HepG2 (cell line): ENCODE measurements at regions not wholly inside any gene's neighbourhood (a gene's known extent, or its start where the extent isn't known, plus 50 kb on each side); places are given as distances from the start of the nearest gene placed in this dataset.

Experiments
- ATAC-seq: fragments of 200-7000 bp; cut with Tn5 transposase; 3 replicates; pipeline ENCODE4 v1.9.1; 2020; ENCODE audit warnings: mild to moderate bottlenecking, moderate library complexity
- BruUV-seq: library from RNA; stranded (reverse); fragments of 400-500 nt; replicated peaks from 2 replicates; lab custom pipeline; 2021; lab: Mats Ljungman, UMichigan
- CTCF ChIA-PET: fragments of 300-600 bp; formaldehyde crosslinking; extraction: SDS; loops from one replicate; lab custom pipeline; 2021; ENCODE audit warnings: low total read pairs, inconsistent platforms, low intra/inter-chr PET ratio; lab: Yijun Ruan, JAX
- POLR2A ChIA-PET: fragments of 350-600 bp; sonication (Branson Sonifier 250); formaldehyde crosslinking; loops from one replicate; lab custom pipeline; 2020; ENCODE audit warnings: antibody characterized with exemption, inconsistent platforms; lab: Yijun Ruan, JAX
- DNase-seq: peaks from one replicate; pipeline ENCODE4 v3.0.0-alpha.2; 2015; ENCODE audit warnings: low spot score
- FAIRE-seq: peaks from 3 replicates; lab custom pipeline; 2011; peaks lifted over from hg19 to GRCh38; lab: Jason Lieb, UNC
- H2AFZ ChIP-seq: one replicate; pipeline ENCODE4 v1.6.1; 2011; ENCODE audit warnings: low read length, inconsistent platforms
- H3K27ac ChIP-seq: fragments of 300-600 bp; 3 replicates; pipeline ENCODE4 v1.8.0; 2011; ENCODE audit warnings: mixed run types, mild to moderate bottlenecking, mixed read lengths, low read length, inconsistent platforms; ENCODE audit not compliant: insufficient read depth; ENCODE audit errors: extremely low read length
- H3K27me3 ChIP-seq, 2 experiments: fragments of 200-600 bp in 1 of 2; 2 replicates in 1 of 2; 3 replicates in 1 of 2; pipeline versions ENCODE4 v1.6.0 to v1.8.0; 2011; ENCODE audit warnings: low read length in 2 of 2, mild to moderate bottlenecking in 2 of 2, moderate library complexity in 2 of 2, inconsistent platforms in 1 of 2; ENCODE audit not compliant: insufficient read depth in 2 of 2, control insufficient read depth in 1 of 2
- H3K36me3 ChIP-seq, 2 experiments: fragments of 200-600 bp in 1 of 2; replicated peaks in 1 of 2; 2 replicates in 1 of 2; 3 replicates in 1 of 2; pipeline versions ENCODE4 v1.5.1 to v1.8.0; 2011; ENCODE audit warnings: low read length in 2 of 2, inconsistent platforms in 1 of 2; ENCODE audit not compliant: insufficient read depth in 2 of 2, control insufficient read depth in 1 of 2
- H3K4me1 ChIP-seq: 2 replicates; pipeline ENCODE4 v1.5.1; 2012; ENCODE audit warnings: low read length, inconsistent platforms; ENCODE audit not compliant: insufficient read depth
- H3K4me2 ChIP-seq: 2 replicates; pipeline ENCODE4 v1.6.0; 2011; ENCODE audit warnings: low read depth, low read length, inconsistent platforms
- H3K4me3 ChIP-seq, 3 experiments: fragments of 200-600 bp in 1 of 3; sonication (generic), shearing (Covaris generic) in 1 of 3; replicated peaks in 1 of 3; 2 replicates each; pipeline ENCODE4 v1.5.1; 2011 to 2016; ENCODE audit warnings: low read length in 3 of 3, inconsistent platforms in 2 of 3, low read depth in 2 of 3, mild to moderate bottlenecking in 2 of 3, control low read depth in 1 of 3, mixed read lengths in 1 of 3; ENCODE audit not compliant: insufficient read depth in 1 of 3
- H3K79me2 ChIP-seq: one replicate; pipeline ENCODE4 v1.6.1; 2011; ENCODE audit warnings: low read length, inconsistent platforms; ENCODE audit not compliant: insufficient read depth
- H3K9ac ChIP-seq: 2 replicates; pipeline ENCODE4 v1.6.0; 2011; ENCODE audit warnings: mild to moderate bottlenecking, low read depth, low read length, inconsistent platforms; ENCODE audit not compliant: insufficient read depth
- H3K9me3 ChIP-seq: 2 replicates; pipeline ENCODE4 v1.5.1; 2012; ENCODE audit warnings: mild to moderate bottlenecking, low read length
- H4K20me1 ChIP-seq: 2 replicates; pipeline ENCODE4 v1.6.0; 2011; ENCODE audit warnings: inconsistent platforms, mild to moderate bottlenecking, low read length, moderate library complexity; ENCODE audit not compliant: insufficient read depth
- DPF2 ChIP-seq: sonication (generic); formaldehyde crosslinking; IDR thresholded peaks from 2 replicates; pipeline ENCODE4 v1.4.0; 2020; ENCODE audit warnings: mild to moderate bottlenecking, low read depth, missing genetic modification reagents, borderline replicate concordance
- FOXK1 ChIP-seq: sonication (generic); formaldehyde crosslinking; IDR thresholded peaks from 2 replicates; pipeline ENCODE4 v1.4.0; 2020; ENCODE audit warnings: low read depth, missing genetic modification reagents, borderline replicate concordance
- HHEX ChIP-seq: IDR thresholded peaks from 2 replicates; pipeline ENCODE4 v1.6.1; 2016; ENCODE audit warnings: control low read depth
- HOXA9 ChIP-seq: sonication (generic); formaldehyde crosslinking; IDR thresholded peaks from 2 replicates; pipeline ENCODE4 v1.8.1; 2022; ENCODE audit warnings: missing genetic modification reagents, mild to moderate bottlenecking, moderate library complexity, borderline replicate concordance
- LCORL ChIP-seq, 2 experiments: fragments of 450-650 bp in 1 of 2; sonication (generic) in 1 of 2; formaldehyde crosslinking in 1 of 2; IDR thresholded peaks; 2 replicates each; pipeline versions ENCODE4 v1.5.0 to v1.6.1; 2017 to 2020; ENCODE audit warnings: antibody characterized with exemption in 1 of 2, missing genetic modification reagents in 1 of 2
- MLLT10 ChIP-seq: sonication (generic); formaldehyde crosslinking; IDR thresholded peaks from 2 replicates; pipeline ENCODE4 v1.4.0; 2020; ENCODE audit warnings: missing genetic modification reagents
- MTF1 ChIP-seq: sonication (generic); formaldehyde crosslinking; IDR thresholded peaks from 2 replicates; pipeline ENCODE4 v1.5.0; 2020; ENCODE audit warnings: missing genetic modification reagents
- PCBP2 ChIP-seq: fragments of 200-400 bp; formaldehyde crosslinking; optimal IDR thresholded peaks from 2 replicates; pipeline ENCODE3; 2018; ENCODE audit warnings: low read length, low read depth; ENCODE audit not compliant: poor library complexity, severe bottlenecking
- SCMH1 ChIP-seq: sonication (generic); formaldehyde crosslinking; IDR thresholded peaks from 2 replicates; pipeline ENCODE4 v1.9.0; 2021; ENCODE audit warnings: missing genetic modification reagents, mild to moderate bottlenecking, borderline replicate concordance
- SRSF9 ChIP-seq: fragments of 200-400 bp; formaldehyde crosslinking; IDR thresholded peaks from 2 replicates; pipeline ENCODE4 v1.6.1; 2018; ENCODE audit warnings: borderline replicate concordance, mild to moderate bottlenecking, low read depth, low read length; ENCODE audit not compliant: insufficient read depth, poor library complexity, severe bottlenecking
- TARDBP ChIP-seq: sonication (generic); formaldehyde crosslinking; IDR thresholded peaks from 2 replicates; pipeline ENCODE4 v1.8.0; 2022; ENCODE audit warnings: mild to moderate bottlenecking, missing genetic modification reagents
- YEATS4 ChIP-seq: sonication (generic); formaldehyde crosslinking; IDR thresholded peaks from 2 replicates; pipeline ENCODE4 v1.4.0; 2020; ENCODE audit warnings: missing genetic modification reagents, borderline replicate concordance
- ZNF20 ChIP-seq: sonication (generic); formaldehyde crosslinking; IDR thresholded peaks from 2 replicates; pipeline ENCODE4 v1.4.0; 2020; ENCODE audit warnings: mild to moderate bottlenecking, moderate library complexity, missing genetic modification reagents
- WGBS: methylation state at CpG from one replicate; pipeline ENCODE4 v1.1.6; 2017; ENCODE audit warnings: low lambda C conversion rate; 5-methylcytosine and 5-hydroxymethylcytosine counted together
- in situ Hi-C: cut with HindIII; loops from 2 replicates; pipeline ENCODE4 v1.10.0; 2017; ENCODE audit warnings: low pct_unique_long_range_greater_than_20kb; ENCODE audit not compliant: extremely low pct_ligation_motif_present
- intact Hi-C: fragments of 100-400 bp; cut with micrococcal nuclease; formaldehyde crosslinking; loops from one replicate; pipeline ENCODE4 v1.10.0; 2022; ENCODE audit not compliant: unreplicated experiment

DNA sequence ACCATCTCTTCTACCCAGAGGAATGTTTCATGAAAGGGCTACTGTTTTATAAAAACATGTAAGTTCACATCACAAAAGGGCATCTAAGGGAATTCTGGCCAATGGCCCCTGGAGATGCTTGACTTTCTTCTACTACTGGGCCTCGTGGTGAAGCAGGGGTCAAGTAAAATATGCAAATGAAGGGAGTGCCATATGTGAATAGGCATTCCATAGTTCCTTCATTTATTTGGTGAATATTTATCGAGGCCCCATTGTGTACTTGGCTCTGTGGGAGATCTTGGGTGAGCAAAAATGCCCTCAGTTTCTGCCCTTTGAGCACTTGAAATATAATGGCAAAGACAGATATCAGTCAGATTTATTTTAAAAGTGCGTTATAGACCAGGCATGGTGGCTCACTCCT, 101.3 kb upstream of the CACNA2D3 start:
- Histone ChIP-seq H3K27ac (no peak overlapping the region), H3K9me3 (no peaks in the 10 kb centered on the region), H3K4me2 (no peak overlapping the region), H4K20me1 (no peaks in the 10 kb centered on the region), H3K79me2 (no peaks in the 10 kb centered on the region), H3K9ac (no peak overlapping the region), H2AFZ (no peak overlapping the region), H3K4me1 (no peaks in the 10 kb centered on the region), H3K27me3 (no peaks in the 10 kb centered on the region), H3K4me3 (no peak overlapping the region), H3K36me3 (no peaks in the 10 kb centered on the region)
- BruUV-seq: no TSS peak
- intact Hi-C loops: no loop called here
- ATAC-seq (no peak), DNase-seq (no peak), FAIRE-seq (no peak)
- in situ Hi-C loops: no loop called here
- 2% methylated on average over 3 of the region's 3 CpGs for WGBS
- CTCF ChIA-PET: no interaction called here
- POLR2A ChIA-PET: no interaction called here
- TF ChIP-seq YEATS4 (CRISPR knock-in tag): no peak
- TF ChIP-seq MTF1 (CRISPR knock-in tag): no peak
- TF ChIP-seq FOXK1 (CRISPR knock-in tag): no peak
- no peak for TF ChIP-seq HOXA9 (CRISPR knock-in tag)
- no peak for TF ChIP-seq SRSF9
- no peak for TF ChIP-seq ZNF20
- no peak for TF ChIP-seq TARDBP
- no peak for TF ChIP-seq PCBP2
- TF ChIP-seq DPF2 (CRISPR knock-in tag): no peak
- no peak for TF ChIP-seq HHEX (CRISPR knock-in tag)
- TF ChIP-seq SCMH1: no peak
- TF ChIP-seq LCORL (IDR thresholded peaks at IDR 0.05): no peak
- TF ChIP-seq LCORL (CRISPR knock-in tag; IDR thresholded peaks at IDR 0.05): no peak
- no peak for TF ChIP-seq MLLT10 (CRISPR knock-in tag)
